PC-9 (cell line): ENCODE measurements at regions not wholly inside any gene's neighbourhood (a gene's known extent, or its start where the extent isn't known, plus 50 kb on each side); places are given as distances from the start of the nearest gene placed in this dataset.

Experiments used
- BruUV-seq: library from RNA; stranded (reverse); fragments of 400-500 nt; replicated peaks from 2 replicates; lab custom pipeline; 2021; lab: Mats Ljungman, UMichigan
- CTCF ChIA-PET: fragments of 300-600 bp; sonication (Branson Sonifier 250); formaldehyde crosslinking; loops from one replicate; lab custom pipeline; 2022; ENCODE audit warnings: antibody characterized with exemption; lab: Charles Lee
- POLR2A ChIA-PET: fragments of 300-600 bp; sonication (Branson Sonifier 250); formaldehyde crosslinking; loops from one replicate; lab custom pipeline; 2022; ENCODE audit warnings: antibody characterized with exemption; ENCODE audit not compliant: unreplicated experiment; lab: Charles Lee
- DNase-seq, 2 experiments: peaks; one replicate each; pipeline versions ENCODE4 v3.0.0 to v3.0.0-alpha.2; 2015 to 2022; ENCODE audit warnings: mixed read lengths in 1 of 2
- H2AFZ ChIP-seq: fragments of 200-600 bp; sonication (generic); 2 replicates; pipeline ENCODE4 v1.8.1; 2017; ENCODE audit warnings: antibody characterized with exemption
- H3F3A ChIP-seq: fragments of 200-600 bp; sonication (generic); 2 replicates; pipeline ENCODE4 v1.8.1; 2017; ENCODE audit warnings: antibody characterized with exemption, mild to moderate bottlenecking, low read depth; ENCODE audit not compliant: insufficient read depth
- H3K27ac ChIP-seq: fragments of 200-600 bp; sonication (generic); 2 replicates; pipeline ENCODE4 v1.6.1; 2016; ENCODE audit warnings: mixed run types
- H3K27me3 ChIP-seq: fragments of 200-600 bp; sonication (generic); 2 replicates; pipeline ENCODE4 v1.6.1; 2016; ENCODE audit warnings: low read depth, mixed run types; ENCODE audit not compliant: insufficient read depth
- H3K36me3 ChIP-seq: fragments of 200-600 bp; sonication (generic); 2 replicates; pipeline ENCODE4 v1.6.1; 2016; ENCODE audit warnings: low read depth, mixed run types
- H3K4me1 ChIP-seq: fragments of 200-600 bp; sonication (generic); replicated peaks from 2 replicates; pipeline ENCODE4 v1.6.1; 2016; ENCODE audit warnings: mixed run types; ENCODE audit not compliant: insufficient read depth
- H3K4me2 ChIP-seq: fragments of 200-600 bp; sonication (generic); 2 replicates; pipeline ENCODE4 v1.6.1; 2017; ENCODE audit warnings: mixed run types
- H3K4me3 ChIP-seq: fragments of 200-600 bp; sonication (generic); 2 replicates; pipeline ENCODE4 v1.6.1; 2016; ENCODE audit warnings: mixed run types
- H3K79me2 ChIP-seq: fragments of 200-600 bp; sonication (generic); 2 replicates; pipeline ENCODE4 v1.6.1; 2017; ENCODE audit warnings: low read depth, mixed run types
- H3K9me2 ChIP-seq: fragments of 200-600 bp; sonication (generic); 2 replicates; pipeline ENCODE4 v1.8.1; 2017; ENCODE audit warnings: mild to moderate bottlenecking; ENCODE audit not compliant: insufficient read depth
- H3K9me3 ChIP-seq: fragments of 200-600 bp; sonication (generic); 2 replicates; pipeline ENCODE4 v1.8.1; 2016; ENCODE audit warnings: low read depth; ENCODE audit not compliant: insufficient read depth
- H4K20me1 ChIP-seq: fragments of 200-600 bp; sonication (generic); 2 replicates; pipeline ENCODE4 v1.8.1; 2017; ENCODE audit not compliant: insufficient read depth
- CTCF ChIP-seq: fragments of 200-600 bp; sonication (generic); conservative IDR thresholded peaks from 2 replicates; pipeline ENCODE4 v1.6.1; 2017; ENCODE audit warnings: mixed run types, antibody characterized with exemption, mild to moderate bottlenecking, moderate library complexity
- EZH2 ChIP-seq: fragments of 200-600 bp; sonication (generic); IDR thresholded peaks from 2 replicates; pipeline ENCODE4 v1.8.0; 2017; ENCODE audit warnings: antibody characterized with exemption, low read depth
- intact Hi-C: fragments of 100-400 bp; cut with micrococcal nuclease; formaldehyde crosslinking; loops from one replicate; pipeline ENCODE4 v1.10.0; 2022; ENCODE audit not compliant: unreplicated experiment

DNA sequence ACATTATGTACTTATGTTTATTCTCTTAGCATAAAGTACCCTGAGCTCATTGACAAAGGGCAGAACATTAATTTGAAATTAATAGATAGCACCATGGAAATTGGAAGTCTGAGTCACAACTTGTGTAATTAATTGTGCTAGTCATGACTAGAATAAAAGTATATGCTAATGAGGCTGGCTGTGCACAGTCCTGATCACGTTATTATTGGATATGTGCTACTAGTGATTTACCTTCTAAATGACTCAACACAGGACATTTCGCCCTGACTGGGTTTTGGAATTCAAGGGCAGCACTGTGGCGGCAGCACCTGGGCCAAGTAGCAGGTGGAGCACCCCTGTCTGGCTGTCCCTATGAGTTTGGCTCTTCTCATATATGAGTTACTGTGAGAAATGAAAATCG lies 341.8 kb downstream of the ICE1 start:
- intact Hi-C loops = no loop called here
- POLR2A ChIA-PET = no interaction called here
- Histone ChIP-seq H4K20me1 (no peaks in the 10 kb centered on the region), H3K27me3 (peaks cover 14% of the 10 kb centered on the region), H3K27ac (no peak overlapping the region), H3K4me2 (no peak overlapping the region), H3K4me1 (no peaks in the 10 kb centered on the region), H3K4me3 (no peak overlapping the region), H3K9me3 (no peaks in the 10 kb centered on the region), H3K36me3 (no peaks in the 10 kb centered on the region), H3F3A (no peaks in the 10 kb centered on the region), H3K9me2 (no peaks in the 10 kb centered on the region), H2AFZ (no peak overlapping the region), H3K79me2 (no peaks in the 10 kb centered on the region)
- no peak for DNase-seq
- TF ChIP-seq EZH2 (no peak), CTCF (no peak)
- CTCF ChIA-PET = no interaction called here
- BruUV-seq = no TSS peak

DNA sequence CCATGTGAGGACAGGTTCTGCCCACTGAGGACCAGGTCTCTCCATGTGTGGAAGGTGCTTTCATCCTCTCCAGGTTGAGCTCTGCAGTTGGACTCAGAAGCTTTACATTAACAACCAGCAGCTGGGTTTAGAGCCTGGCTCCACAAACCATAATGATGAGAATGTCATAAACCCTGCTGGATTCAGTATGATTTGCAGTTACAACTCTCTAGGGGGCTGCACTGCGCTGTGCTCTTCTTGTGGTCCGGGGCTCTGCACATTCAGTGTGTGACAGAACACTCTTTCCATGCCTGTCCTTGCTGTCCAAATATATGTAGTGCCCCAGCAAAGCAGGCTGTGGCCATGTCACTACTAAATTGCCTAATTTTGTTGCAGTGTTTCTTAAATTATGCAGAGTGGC lies 334.3 kb downstream of the ICE1 start:
- Histone ChIP-seq H3K4me3 (no peak overlapping the region), H3K27ac (no peak overlapping the region), H2AFZ (no peak overlapping the region), H4K20me1 (no peaks in the 10 kb centered on the region), H3K27me3 (peaks cover 20% of the 10 kb centered on the region; the same call in 1 of the 2 replicates), H3K9me3 (no peaks in the 10 kb centered on the region), H3K79me2 (no peaks in the 10 kb centered on the region), H3K4me1 (no peaks in the 10 kb centered on the region), H3F3A (no peaks in the 10 kb centered on the region), H3K9me2 (no peaks in the 10 kb centered on the region), H3K4me2 (no peak overlapping the region), H3K36me3 (no peaks in the 10 kb centered on the region)
- BruUV-seq = no TSS peak
- TF ChIP-seq EZH2 (no peak), CTCF (no peak)
- peak in 1 of 2 experiments; percentile 1 for DNase-seq
- ChIA-PET CTCF (no interaction called here), POLR2A (no interaction called here)
- intact Hi-C loops = no loop called here

GRCh38 chr5:5755888-5756287 lies 333.4 kb downstream of the ICE1 start:
- TF ChIP-seq EZH2 (no peak), CTCF (no peak)
- DNase-seq = no peak
- Histone ChIP-seq H3K4me3 (no peak overlapping the region), H4K20me1 (no peaks in the 10 kb centered on the region), H3K36me3 (no peaks in the 10 kb centered on the region), H3K9me3 (no peaks in the 10 kb centered on the region), H3K27me3 (peaks cover 29% of the 10 kb centered on the region), H3K9me2 (no peaks in the 10 kb centered on the region), H3K4me2 (no peak overlapping the region), H3K4me1 (no peaks in the 10 kb centered on the region), H2AFZ (no peak overlapping the region; the same call in 1 of the 2 replicates), H3K79me2 (no peaks in the 10 kb centered on the region), H3F3A (no peaks in the 10 kb centered on the region), H3K27ac (no peak overlapping the region)
- ChIA-PET CTCF (no interaction called here), POLR2A (no interaction called here)
- no TSS peak for BruUV-seq
- intact Hi-C loops = no loop called here
